ENCODE measurements at regions not wholly inside any gene's neighbourhood (a gene's known extent, or its start where the extent isn't known, plus 50 kb on each side); places are given as distances from the start of the nearest gene placed in this dataset.
"Not testable (repeated sequence)": the region's sequence is repeated elsewhere in the genome, so short reads cannot be mapped to it uniquely, and the experiment has no call there.

DNA sequence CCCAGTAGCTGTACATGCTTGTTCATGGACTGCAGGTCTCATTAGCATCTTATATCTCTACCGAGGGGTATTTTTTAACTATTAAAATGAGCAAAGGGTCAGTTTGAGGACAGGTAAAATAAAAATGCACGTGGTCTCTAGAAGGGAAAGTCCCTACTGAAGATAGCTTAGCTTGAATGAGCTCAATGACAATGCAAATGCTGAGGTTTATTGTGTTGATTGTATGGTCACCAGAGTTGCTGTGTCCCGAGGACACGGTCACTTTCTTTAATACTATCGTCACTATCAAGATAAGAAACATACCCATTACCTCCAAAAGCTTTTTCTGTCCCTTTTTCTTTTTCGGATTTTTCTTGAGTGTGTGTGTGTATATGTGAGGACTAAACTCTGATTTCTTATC is 250.5 kb upstream of the PRKX start:
- no peaks in the 10 kb centered on the region for H3K27me3 ChIP-seq (ENCODE audit: control insufficient read depth, insufficient read depth, low read length)
- H3K4me3 ChIP-seq (ENCODE audit: low read depth, low read length): no peak overlapping the region
- H3K36me3 ChIP-seq (ENCODE audit: control insufficient read depth, insufficient read depth, low read length): no peaks in the 10 kb centered on the region
- no peak overlapping the region for H3K27ac ChIP-seq (ENCODE audit: low read depth, low read length)
- H3K9ac ChIP-seq (ENCODE audit: low read depth, low read length): no peak overlapping the region
- H3K4me1 ChIP-seq (ENCODE audit: control insufficient read depth, insufficient read depth, low read length): peaks cover 11% of the 10 kb centered on the region
- H3K9me3 ChIP-seq (ENCODE audit: control insufficient read depth, insufficient read depth, low read length): no peaks in the 10 kb centered on the region

DNA sequence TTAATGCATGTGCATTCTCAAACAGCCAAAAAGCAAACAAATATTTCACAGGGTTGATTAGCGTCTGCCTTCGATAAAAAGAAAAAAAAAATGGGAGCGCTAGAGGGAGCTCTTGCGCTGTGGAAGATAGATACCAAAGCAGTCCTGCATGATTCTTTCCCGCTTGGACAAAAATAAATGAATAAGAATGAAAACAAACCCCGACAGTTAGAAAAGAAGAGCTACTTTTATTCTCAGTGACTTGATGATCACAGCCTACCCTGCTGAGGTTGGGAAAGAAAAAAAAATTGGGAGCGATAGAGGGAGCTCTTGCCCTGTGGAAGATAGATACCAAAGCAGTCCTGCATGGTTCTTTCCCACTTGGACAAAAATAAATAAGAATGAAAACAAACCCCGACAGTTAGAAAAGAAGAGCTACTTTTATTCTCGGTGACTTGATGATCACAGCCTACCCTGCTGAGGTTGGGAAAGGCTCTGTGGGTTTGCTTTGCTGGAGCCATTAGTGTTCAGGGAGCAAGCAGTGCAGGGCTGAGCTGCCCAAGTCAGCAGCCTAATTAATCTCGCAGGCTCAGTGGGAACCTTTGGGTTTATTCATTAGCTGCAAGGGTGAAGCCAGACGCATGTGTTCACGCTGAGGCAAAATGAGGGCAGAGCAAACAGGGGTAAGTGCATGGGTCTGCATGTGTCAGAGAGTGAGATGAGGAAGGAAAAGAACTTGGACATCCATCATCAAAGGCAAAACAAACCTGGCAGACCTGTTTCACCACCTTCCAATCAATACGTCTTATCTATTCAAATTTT is 249.3 kb upstream of the PRKX start:
- H3K36me3 ChIP-seq (ENCODE audit: control insufficient read depth, insufficient read depth, low read length): no peaks in the 10 kb centered on the region
- H3K9ac ChIP-seq (ENCODE audit: low read depth, low read length): no peak overlapping the region
- no peak overlapping the region for H3K27ac ChIP-seq (ENCODE audit: low read depth, low read length)
- no peaks in the 10 kb centered on the region for H3K9me3 ChIP-seq (ENCODE audit: control insufficient read depth, insufficient read depth, low read length)
- H3K27me3 ChIP-seq (ENCODE audit: control insufficient read depth, insufficient read depth, low read length): no peaks in the 10 kb centered on the region
- H3K4me1 ChIP-seq (ENCODE audit: control insufficient read depth, insufficient read depth, low read length): peaks cover 11% of the 10 kb centered on the region
- H3K4me3 ChIP-seq (ENCODE audit: low read depth, low read length): no peak overlapping the region

DNA sequence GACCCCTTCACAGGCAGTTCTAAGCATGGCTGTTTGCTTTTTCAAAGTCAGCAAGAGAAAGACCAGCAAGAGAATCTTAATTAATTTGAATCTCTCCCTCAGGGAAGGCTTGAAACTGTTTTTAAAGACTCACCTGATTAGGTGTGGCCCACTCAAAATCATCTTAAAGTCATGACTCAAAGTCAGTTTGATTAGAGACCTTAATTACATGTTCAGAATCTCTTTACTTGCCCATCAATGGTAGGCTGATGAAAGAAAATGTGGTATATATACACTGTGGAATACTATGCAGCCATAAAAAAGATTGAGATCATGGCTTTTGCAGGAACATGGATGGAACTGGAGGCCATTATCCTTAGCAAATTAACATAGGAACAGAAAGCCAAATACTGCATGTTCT is 247.5 kb upstream of the PRKX start:
- Histone ChIP-seq H3K27me3 (ENCODE audit: control insufficient read depth, insufficient read depth, low read length) (no peaks in the 10 kb centered on the region), H3K9ac (ENCODE audit: low read depth, low read length) (no peak overlapping the region), H3K4me1 (ENCODE audit: control insufficient read depth, insufficient read depth, low read length) (peaks cover 11% of the 10 kb centered on the region), H3K36me3 (ENCODE audit: control insufficient read depth, insufficient read depth, low read length) (no peaks in the 10 kb centered on the region), H3K27ac (ENCODE audit: low read depth, low read length) (no peak overlapping the region), H3K9me3 (ENCODE audit: control insufficient read depth, insufficient read depth, low read length) (no peaks in the 10 kb centered on the region), H3K4me3 (ENCODE audit: low read depth, low read length) (no peak overlapping the region)

DNA sequence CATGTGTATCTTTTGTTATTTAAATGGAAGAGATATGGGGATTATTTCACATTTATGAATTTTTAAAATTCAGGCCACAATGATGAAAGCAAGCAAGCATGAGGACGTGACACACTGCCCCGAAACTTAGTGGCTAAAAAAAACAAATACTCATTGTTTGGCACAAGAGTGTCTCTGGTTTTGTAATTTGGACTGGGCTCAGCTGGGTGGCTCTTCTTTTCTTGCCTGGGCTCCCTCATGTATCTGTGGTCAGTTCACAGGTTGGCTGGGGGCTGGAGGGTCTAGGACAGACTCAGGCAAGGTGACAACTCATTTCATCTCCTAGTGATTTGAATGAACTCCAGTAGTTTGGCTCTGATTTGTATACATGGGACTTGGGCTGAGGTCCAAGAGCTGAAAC is 238.4 kb upstream of the PRKX start:
- Histone ChIP-seq H3K36me3 (ENCODE audit: control insufficient read depth, insufficient read depth, low read length) (no peaks in the 10 kb centered on the region), H3K4me1 (ENCODE audit: control insufficient read depth, insufficient read depth, low read length) (no peaks in the 10 kb centered on the region), H3K9ac (ENCODE audit: low read depth, low read length) (no peak overlapping the region), H3K9me3 (ENCODE audit: control insufficient read depth, insufficient read depth, low read length) (0 out of 2 replicates have a peak, but pooled peaks cover 5% of the 10 kb centered on the region), H3K27ac (ENCODE audit: low read depth, low read length) (no peak overlapping the region), H3K27me3 (ENCODE audit: control insufficient read depth, insufficient read depth, low read length) (no peaks in the 10 kb centered on the region), H3K4me3 (ENCODE audit: low read depth, low read length) (no peak overlapping the region)

DNA sequence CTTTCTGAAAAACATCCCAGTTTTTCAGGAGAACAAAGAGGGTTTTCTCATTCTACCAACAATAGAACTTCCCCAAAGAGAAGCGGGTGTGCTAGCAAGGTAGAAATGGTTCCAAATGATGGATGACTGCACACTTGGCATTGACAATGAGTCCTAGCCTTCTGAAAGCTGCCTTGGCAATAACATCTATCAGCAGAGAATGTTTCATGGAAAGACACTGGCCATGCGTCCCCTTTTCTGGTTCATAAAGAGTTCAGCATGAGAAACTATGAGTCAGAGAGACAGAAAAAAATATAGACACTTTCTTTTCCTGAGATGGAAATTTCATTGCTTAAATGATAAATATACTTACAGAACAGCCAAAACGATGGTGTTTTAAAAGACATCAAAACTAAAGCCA is 236.9 kb upstream of the PRKX start:
- H3K27ac ChIP-seq (ENCODE audit: low read depth, low read length): no peak overlapping the region
- no peak overlapping the region for H3K9ac ChIP-seq (ENCODE audit: low read depth, low read length)
- H3K9me3 ChIP-seq (ENCODE audit: control insufficient read depth, insufficient read depth, low read length): 0 out of 2 replicates have a peak, but pooled peaks cover 5% of the 10 kb centered on the region
- no peaks in the 10 kb centered on the region for H3K36me3 ChIP-seq (ENCODE audit: control insufficient read depth, insufficient read depth, low read length)
- H3K4me3 ChIP-seq (ENCODE audit: low read depth, low read length): no peak overlapping the region
- no peaks in the 10 kb centered on the region for H3K4me1 ChIP-seq (ENCODE audit: control insufficient read depth, insufficient read depth, low read length)
- H3K27me3 ChIP-seq (ENCODE audit: control insufficient read depth, insufficient read depth, low read length): no peaks in the 10 kb centered on the region

DNA sequence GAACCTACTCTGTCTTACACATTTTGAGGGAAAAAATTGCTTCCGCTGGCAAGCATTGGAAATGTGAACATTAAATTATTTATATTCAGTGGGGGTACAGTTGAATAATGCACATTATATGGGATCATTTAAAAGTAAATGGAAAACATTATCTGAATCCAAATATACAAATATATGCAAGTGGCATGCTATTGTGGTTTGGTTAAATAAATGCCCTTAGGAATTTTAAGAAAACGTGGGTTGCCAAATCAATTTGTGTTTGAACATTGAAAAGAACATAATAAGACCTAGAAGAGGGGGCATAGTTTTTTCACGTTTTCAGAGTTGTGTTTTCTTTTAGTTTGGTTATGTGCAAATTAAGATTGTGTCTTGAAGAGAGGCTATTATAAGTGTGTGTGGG is 230.5 kb upstream of the PRKX start:
- Histone ChIP-seq H3K9ac (ENCODE audit: low read depth, low read length) (no peak overlapping the region), H3K36me3 (ENCODE audit: control insufficient read depth, insufficient read depth, low read length) (no peaks in the 10 kb centered on the region), H3K9me3 (ENCODE audit: control insufficient read depth, insufficient read depth, low read length) (no peaks in the 10 kb centered on the region), H3K4me3 (ENCODE audit: low read depth, low read length) (no peak overlapping the region), H3K4me1 (ENCODE audit: control insufficient read depth, insufficient read depth, low read length) (peaks cover 8% of the 10 kb centered on the region; the same call in 1 of the 2 replicates), H3K27ac (ENCODE audit: low read depth, low read length) (no peak overlapping the region), H3K27me3 (ENCODE audit: control insufficient read depth, insufficient read depth, low read length) (no peaks in the 10 kb centered on the region)

DNA sequence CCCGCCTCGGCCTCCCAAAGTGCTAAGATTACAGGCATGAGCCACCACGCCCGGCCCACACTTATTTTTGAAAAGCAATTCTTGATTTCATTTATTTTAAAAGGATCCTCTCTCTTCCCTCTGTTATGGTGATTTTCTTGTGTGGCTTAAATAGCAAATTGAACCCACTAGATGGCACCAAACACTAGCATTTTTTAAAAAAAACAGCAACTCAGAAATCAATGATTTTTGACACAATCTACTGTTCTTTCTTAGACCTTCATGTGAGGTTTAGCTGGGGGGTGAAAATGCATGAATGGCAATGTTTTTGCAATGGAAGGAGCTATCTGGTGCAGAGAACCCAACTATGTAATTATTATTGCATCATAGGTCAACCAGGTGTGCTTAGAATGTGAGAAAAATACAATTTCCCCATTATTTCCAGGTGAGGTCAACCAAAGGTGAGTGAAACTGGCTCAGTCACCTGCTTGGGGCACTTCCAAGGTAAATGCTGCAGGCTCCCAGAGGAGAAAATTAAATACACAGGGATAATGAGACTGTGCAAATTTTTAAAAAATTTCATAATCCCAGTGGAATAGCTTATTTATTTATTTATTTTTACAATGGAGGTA is 226.7 kb upstream of the PRKX start:
- H3K27me3 ChIP-seq (ENCODE audit: control insufficient read depth, insufficient read depth, low read length): no peaks in the 10 kb centered on the region
- H3K36me3 ChIP-seq (ENCODE audit: control insufficient read depth, insufficient read depth, low read length): no peaks in the 10 kb centered on the region
- no peak overlapping the region for H3K27ac ChIP-seq (ENCODE audit: low read depth, low read length)
- no peak overlapping the region for H3K4me3 ChIP-seq (ENCODE audit: low read depth, low read length)
- no peak overlapping the region for H3K9ac ChIP-seq (ENCODE audit: low read depth, low read length)
- H3K4me1 ChIP-seq (ENCODE audit: control insufficient read depth, insufficient read depth, low read length): peaks cover 8% of the 10 kb centered on the region; the same call in 1 of the 2 replicates
- no peaks in the 10 kb centered on the region for H3K9me3 ChIP-seq (ENCODE audit: control insufficient read depth, insufficient read depth, low read length)

DNA sequence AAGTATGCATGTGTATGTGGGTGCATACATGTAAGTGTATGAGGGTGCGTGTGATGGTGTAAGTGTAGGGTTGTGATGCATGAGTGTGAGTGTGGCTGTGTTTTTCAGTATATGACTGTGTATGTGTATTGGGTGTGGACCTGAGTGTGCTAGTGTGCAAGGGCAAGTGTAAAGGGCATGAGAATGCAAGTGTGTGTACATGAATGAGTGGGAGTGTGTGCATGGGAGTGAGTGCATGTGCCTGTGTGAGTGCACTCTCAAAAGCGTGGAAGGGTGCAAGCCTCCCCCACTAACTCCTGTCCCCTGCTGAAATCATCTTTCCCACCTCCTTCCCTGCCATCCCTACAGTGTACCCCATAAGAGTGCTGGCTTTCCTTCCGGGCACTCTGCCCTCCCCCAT is 225.1 kb upstream of the PRKX start:
- H3K9me3 ChIP-seq (ENCODE audit: control insufficient read depth, insufficient read depth, low read length): no peaks in the 10 kb centered on the region
- H3K27ac ChIP-seq (ENCODE audit: low read depth, low read length): no peak overlapping the region
- no peak overlapping the region for H3K4me3 ChIP-seq (ENCODE audit: low read depth, low read length)
- H3K36me3 ChIP-seq (ENCODE audit: control insufficient read depth, insufficient read depth, low read length): no peaks in the 10 kb centered on the region
- peaks cover 8% of the 10 kb centered on the region; the same call in 1 of the 2 replicates for H3K4me1 ChIP-seq (ENCODE audit: control insufficient read depth, insufficient read depth, low read length)
- H3K9ac ChIP-seq (ENCODE audit: low read depth, low read length): no peak overlapping the region
- no peaks in the 10 kb centered on the region for H3K27me3 ChIP-seq (ENCODE audit: control insufficient read depth, insufficient read depth, low read length)

DNA sequence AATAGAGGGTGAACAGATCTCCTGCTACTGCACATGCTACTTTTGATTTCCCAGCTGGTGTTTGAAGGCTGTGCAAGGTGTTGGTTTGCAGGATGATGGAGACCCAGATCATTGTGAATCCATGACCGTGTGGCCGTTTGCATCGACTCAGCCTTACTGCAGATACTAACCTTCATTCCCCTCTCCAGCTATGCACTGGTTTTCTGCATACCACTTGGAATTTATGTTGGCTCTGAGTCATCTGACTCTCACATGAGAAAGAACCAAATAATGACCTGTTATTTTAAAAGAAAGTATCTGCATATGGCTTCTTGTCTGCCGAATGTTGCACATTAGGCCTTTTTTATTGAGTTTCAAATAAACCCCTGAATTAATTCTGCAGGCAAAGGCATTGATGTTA is 221.7 kb upstream of the PRKX start:
- H3K36me3 ChIP-seq (ENCODE audit: control insufficient read depth, insufficient read depth, low read length); H3K27ac ChIP-seq (ENCODE audit: low read depth, low read length); H3K9ac ChIP-seq (ENCODE audit: low read depth, low read length); H3K4me1 ChIP-seq (ENCODE audit: control insufficient read depth, insufficient read depth, low read length); H3K27me3 ChIP-seq (ENCODE audit: control insufficient read depth, insufficient read depth, low read length); H3K4me3 ChIP-seq (ENCODE audit: low read depth, low read length); H3K9me3 ChIP-seq (ENCODE audit: control insufficient read depth, insufficient read depth, low read length): not testable (repeated sequence)

DNA sequence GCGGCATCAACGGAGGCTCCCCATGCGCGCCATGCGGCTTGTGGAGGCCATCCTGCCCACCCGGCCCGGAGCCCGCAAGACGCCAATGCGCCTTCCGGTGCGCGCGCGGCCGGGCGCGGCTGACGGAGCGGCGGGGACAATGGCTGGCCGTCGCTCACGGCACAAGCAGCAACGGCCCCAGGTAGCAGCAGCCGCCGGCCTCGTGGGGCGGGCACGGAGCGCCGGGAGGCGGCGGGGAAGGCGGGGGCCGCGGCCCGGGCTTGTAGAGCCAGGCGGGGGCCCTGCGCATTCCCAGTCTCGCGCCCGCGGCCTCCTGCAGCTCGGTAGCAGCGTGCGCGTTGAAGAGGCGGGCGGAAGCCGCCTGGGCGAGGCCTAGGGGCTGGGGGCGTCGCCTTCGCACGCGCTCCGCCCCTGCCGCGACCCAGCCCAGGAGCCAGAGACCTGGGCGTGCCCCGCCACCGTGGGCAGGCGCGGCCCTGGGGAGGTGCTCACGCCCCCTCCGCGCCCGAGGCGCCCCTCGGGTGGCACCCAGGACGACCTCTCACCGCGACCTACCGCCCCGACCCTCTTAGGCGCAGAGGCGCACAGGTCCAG is 207.1 kb upstream of the PRKX start:
- H3K9me3 ChIP-seq (ENCODE audit: control insufficient read depth, insufficient read depth, low read length); H3K9ac ChIP-seq (ENCODE audit: low read depth, low read length); H3K27ac ChIP-seq (ENCODE audit: low read depth, low read length); H3K4me3 ChIP-seq (ENCODE audit: low read depth, low read length); H3K36me3 ChIP-seq (ENCODE audit: control insufficient read depth, insufficient read depth, low read length); H3K4me1 ChIP-seq (ENCODE audit: control insufficient read depth, insufficient read depth, low read length); H3K27me3 ChIP-seq (ENCODE audit: control insufficient read depth, insufficient read depth, low read length): not testable (repeated sequence)

DNA sequence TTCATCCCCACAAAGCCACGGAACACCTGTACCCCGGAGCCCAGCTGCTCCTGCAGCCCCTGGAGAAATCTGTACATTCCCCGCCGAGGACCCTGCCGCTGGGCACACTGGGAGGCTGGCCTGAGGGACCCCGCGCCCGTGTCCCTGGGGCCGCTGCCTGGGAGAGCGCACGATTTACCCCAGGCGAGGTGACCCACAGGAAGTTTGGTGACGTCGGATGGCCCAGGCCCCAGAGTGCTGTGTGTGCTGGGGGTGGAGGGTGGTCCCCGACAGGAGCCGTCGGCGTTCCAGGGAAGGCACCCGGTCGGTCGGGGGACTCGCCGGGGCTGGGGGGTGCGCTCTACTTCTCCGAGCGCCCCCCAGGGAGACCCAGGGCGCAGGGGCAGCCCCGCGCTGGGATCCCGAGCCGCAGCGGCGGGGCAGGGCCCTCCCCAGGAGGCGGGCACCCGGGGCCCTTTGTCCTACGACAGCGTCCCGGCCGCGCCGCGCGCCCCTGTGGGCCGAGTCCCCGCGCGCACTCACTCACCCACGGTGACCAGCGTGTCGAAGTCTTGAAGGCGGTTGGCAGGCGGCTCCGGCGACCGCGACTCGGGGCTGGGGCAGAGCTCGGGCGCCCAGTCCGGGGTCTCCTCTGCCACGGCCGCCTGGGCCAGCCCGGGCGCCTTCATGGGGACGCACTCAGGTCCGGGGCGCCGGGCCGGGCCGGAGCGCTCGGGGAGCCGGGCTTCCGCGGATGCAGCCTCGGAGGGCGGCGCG is 206.4 kb upstream of the PRKX start:
- not testable (repeated sequence) for H3K36me3 ChIP-seq (ENCODE audit: control insufficient read depth, insufficient read depth, low read length); H3K4me1 ChIP-seq (ENCODE audit: control insufficient read depth, insufficient read depth, low read length); H3K9me3 ChIP-seq (ENCODE audit: control insufficient read depth, insufficient read depth, low read length); H3K27ac ChIP-seq (ENCODE audit: low read depth, low read length); H3K9ac ChIP-seq (ENCODE audit: low read depth, low read length); H3K4me3 ChIP-seq (ENCODE audit: low read depth, low read length); H3K27me3 ChIP-seq (ENCODE audit: control insufficient read depth, insufficient read depth, low read length)

All from HUES48 (cell line).